CD1c-positive myeloid dendritic cell (primary cell): ENCODE measurements at regions not wholly inside any gene's neighbourhood (a gene's known extent, or its start where the extent isn't known, plus 50 kb on each side); places are given as distances from the start of the nearest gene placed in this dataset.
"Not testable (repeated sequence)": the region's sequence is repeated elsewhere in the genome, so short reads cannot be mapped to it uniquely, and the experiment has no call there.

Experiments used
- DNase-seq: peaks from one replicate; pipeline ENCODE4 v3.0.0-alpha.2; 2016; ENCODE audit errors: extremely low spot score

DNA sequence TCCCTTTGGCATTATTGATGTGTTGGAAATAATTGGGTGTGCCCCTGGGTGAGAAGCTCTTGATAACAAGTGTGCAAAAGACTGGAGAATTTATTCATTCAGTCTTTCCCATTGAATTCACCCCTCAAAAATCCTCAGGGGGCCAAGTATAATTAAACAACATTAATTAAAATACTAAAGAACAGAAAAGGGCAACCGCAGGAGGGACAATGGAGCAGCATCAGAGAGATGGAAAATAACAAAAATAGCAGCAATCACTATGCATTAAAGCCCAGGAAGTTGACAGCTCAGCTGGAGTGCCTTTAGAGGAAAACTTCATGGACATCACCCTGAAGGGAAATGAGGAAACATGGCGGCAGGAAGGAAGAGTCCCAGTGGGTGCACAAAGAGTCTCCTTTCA is 227.6 kb downstream of the MINAR1 start:
- no peak for DNase-seq

DNA sequence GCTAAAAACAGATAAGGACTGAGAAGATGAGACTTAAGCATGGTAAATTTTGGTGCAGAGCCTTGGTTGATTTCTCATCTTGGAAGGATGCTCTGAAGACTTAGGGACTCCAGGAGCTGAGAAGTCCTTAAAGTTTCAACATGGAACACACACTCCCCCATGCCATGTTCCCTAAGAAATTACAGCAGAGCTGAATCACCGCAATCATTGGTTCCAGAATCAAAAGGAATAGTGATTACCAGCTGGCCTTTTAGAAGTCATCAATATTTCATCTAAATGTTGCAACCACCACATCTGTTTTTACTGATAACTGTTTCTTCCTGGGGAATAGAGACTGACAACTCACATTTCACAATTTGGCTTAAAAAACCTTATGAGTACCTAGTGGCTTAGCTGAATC is 229.3 kb downstream of the MINAR1 start:
- no peak for DNase-seq

DNA sequence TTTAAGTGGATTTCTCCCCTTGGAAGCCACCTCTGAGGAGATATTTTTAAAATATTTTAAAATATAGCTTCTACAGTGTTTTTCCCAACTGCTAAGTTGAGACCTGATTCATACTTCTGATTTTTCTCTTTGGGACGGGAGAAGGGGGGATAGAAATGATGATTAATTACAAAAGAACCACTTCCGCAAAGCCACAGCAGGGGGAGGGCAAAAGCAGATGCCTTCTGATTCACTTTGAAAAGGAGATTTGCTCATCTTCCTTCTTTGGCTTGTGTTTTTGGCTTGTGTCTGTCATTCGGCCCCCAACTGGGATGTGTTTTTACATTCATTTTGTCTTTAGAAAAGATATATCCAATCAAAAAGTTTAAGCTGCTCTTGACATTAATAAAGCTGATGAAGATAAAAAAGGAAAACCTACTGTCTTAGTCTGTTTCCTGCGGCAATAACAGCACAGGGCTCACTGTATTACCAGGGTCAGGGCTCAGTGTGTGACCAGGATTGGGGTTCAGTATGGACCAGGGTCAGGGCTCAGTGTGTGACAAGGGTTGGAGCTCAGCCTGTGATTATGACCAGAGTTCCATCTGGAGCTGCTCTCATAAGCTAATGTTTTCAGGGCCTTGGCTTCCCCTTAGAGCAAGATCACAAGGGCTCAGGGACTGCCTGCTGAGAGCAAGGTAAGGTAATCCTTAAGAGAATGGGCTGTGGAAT is 223.2 kb downstream of the MTHFS start:
- peak; percentile 49 for DNase-seq

DNA sequence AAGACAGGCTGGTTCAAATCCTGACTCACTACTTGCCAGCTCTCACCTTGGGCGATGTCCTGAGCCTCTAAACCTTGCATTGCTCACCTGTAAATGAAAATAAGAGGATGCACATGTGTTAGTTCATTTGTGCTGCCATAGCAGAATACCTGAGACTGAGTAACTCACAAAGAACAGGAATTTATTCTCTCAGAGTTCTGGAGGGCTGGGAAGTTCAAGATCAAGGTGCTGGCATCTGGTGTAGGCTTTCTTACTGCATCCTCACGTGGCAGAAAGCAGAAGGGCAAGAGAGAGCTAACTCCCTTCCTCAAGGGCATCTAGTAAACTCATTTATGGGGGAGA is 222.7 kb downstream of the MTHFS start:
- no peak for DNase-seq

DNA sequence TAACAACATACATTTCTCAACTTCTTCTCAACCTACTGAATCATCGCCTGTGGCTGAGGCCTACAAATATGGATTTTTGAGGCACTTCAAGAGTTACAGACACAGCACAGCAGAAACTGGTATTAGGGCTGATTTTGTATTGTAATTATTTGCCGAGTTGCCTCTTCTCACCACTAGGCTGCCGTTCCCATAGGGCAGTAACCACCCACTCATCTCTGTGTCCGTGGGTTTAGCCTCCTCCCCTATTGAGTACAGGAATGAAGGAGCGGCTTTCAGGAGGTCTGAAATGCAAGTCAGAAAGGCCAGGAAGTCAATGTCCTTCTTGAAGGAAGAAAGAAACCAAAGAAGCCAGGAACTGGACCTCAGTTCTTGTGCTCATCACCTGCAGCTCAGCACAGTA is 220.8 kb downstream of the MTHFS start:
- DNase-seq = no peak

DNA sequence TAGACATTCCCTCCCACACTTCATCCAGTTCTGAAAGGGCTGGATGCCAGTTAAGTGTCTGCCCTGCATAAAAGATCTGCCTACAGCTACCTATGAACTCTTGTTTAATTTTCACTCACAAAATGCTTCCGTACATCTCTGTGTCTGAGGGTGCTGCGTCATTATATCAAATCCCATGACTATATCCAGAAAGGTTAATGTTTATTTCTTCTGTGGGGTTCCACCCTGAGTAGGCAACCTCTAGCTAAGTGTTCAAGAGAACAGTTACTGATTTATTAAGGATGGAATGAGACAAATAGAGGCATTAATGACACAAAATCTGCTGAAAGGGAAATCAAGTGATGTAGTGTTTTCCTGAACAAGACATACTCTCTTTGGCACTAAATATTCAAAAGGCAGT is 220.2 kb downstream of the MTHFS start:
- no peak for DNase-seq

DNA sequence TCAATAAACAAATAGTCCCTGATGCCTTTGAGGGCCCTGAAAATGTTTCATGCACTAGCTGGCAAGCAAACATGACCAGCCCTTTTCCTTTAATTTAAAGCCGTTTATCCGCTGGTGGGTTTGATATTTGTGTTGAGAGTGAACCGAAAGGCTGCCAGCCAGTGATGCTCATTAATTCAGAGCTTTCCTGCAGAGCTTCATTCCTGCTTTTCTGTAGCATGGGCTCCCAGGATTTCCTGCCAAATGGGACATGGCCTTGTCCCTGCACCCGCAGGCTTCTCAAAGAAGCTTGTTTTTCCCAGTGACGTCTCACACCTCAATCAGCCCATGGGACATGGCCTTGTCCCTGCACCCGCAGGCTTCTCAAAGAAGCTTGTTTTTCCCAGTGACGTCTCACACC is 219.6 kb downstream of the MTHFS start:
- no peak for DNase-seq

DNA sequence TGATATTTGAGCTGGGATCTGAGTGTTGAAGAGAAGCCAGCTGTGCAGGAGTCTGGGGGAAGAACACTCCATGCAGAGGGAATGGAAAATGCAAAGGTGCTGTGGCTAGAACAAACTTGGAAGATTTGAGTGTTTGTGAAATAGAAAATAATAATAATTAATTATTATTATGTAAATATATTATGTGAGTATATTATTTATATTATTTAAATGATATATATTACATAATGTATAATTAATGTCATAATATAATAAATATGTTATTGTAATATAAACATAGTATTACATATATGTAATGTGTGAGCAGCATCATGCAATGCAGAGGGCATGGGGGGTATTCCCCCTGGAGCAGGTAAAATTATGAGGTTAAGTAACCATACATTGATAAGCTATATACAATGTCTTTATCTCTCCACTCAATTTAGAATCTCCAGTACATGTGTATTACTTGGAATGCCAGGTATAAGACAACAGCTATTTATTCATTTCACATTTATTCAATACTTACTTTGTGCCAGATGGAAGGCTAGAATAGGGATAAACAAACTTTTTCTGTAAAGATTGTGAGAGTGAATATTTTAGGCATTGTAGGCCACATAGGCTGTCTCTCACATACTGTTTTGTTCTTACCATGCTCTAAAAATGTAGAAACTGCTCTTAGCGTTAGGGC is 218.6 kb downstream of the MTHFS start:
- no peak for DNase-seq

DNA sequence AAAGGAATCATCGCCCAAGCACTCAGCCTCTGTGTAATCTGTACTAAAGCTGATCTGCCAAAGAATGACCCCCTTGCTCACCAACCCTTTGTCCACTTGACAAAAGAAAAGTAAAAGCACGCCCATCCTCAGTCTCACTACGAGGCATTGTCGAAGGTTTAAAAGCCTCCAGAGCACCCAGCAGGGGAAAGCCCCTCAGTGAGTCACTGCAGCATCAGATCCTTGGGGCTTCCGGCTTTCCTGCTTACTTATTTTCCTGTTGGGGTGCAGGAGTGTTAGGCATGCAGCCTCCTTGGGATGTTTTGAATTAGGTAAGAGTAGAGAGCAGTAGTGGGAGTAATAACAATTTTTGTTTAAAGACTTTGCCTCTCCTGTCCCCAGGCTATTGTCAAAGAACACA is 216.1 kb downstream of the MTHFS start:
- DNase-seq = no peak

DNA sequence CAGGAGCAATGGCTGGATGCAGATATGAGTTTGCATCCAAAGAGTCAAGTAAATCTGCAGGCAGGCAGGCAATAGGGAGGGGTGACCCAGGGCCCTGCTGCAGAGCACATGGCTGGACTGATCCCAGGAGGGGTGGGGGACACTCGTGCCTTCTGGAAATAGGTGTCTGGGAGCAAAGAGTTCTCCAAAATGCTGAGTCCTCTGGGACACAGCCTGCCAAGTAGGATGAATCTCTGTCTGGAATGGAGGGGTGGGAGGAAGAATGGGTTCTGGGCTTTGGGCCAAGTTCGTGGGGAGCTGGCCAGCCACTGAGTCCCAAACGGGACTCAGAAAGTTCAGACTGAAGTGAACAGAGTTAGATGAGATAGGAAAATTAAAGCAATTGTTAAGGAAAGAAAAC is 214.5 kb downstream of the MTHFS start:
- no peak for DNase-seq

DNA sequence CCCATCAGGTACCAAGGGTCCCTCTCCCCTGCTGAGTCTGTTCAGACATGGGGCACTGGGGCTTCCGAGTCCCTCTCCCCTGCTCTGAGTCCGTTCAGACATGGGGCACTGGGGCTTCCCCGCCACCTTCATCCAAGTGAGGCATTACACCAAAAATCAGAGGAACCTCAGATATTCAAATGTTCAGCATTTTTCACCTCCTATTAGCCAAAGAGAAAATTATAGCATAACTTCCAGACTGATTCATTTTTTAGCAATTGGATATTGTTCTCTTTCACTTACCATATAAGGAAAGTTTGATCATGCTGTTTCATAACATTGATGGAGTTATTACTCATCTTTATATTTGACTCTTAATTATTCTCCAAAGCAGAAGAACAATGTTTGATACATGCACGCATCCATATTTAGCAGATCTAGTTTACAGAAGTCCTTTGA is 213.9 kb downstream of the MTHFS start:
- DNase-seq = no peak

DNA sequence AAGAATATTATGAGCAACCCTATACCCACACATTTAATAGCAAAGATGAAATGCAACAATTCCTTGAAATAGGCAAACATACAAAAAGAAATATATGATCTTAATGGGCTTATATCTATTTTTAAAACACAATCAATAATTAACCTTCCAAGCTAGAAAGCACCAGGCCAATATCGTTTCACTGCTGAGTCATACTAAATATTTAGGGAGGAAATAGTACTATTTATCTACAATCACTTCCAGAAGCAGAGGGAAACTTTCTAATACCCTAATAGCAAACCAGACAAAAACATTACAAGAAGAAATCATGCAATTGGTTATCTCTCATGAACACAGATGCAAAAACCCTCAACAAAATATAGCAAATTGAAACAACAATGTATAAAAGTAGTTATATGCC is 207.8 kb downstream of the MTHFS start:
- no peak for DNase-seq

DNA sequence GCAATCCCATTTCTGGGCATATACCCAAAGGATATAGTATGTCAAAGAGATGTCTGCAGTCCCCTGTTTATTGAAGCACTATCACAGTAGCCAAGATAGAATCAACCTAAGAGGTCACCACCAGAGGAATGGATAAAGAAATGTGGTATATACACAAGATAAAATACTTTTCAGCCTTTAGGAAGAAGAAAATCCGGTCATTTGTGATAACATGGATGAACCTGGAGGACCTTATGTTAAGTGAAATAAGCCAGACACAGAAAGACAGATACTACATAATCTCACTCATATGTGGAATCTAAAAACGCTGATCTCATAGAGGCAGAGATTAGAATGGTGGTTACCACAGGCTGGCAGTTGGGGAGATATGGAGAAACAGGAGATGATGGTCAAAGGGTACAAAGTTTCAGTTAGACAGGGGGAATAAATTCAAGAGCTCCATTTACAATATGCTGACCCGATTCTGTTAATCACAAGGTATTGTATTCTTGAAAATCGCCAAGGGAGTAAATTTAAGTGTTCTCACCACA is 195.8 kb downstream of the MTHFS start:
- no peak for DNase-seq

DNA sequence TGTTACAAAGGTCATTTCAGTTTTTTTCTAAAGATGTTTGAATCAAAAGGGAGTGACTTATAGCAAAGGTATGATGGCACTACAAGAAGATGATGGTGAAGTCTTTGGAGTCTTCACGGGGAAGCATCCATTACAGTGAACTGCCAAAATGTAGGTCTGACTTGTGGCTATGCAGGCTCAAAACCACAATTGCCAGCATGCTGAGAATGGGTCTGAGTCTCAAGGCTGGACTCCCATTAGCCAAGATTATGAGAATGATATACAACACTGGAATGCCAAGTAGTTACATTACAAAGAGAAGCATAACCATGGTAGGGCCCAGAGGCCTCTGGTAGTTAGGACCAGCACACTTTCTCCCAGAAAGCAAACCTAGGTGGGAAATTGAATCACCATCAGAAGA is 194.2 kb downstream of the MTHFS start:
- no peak for DNase-seq

DNA sequence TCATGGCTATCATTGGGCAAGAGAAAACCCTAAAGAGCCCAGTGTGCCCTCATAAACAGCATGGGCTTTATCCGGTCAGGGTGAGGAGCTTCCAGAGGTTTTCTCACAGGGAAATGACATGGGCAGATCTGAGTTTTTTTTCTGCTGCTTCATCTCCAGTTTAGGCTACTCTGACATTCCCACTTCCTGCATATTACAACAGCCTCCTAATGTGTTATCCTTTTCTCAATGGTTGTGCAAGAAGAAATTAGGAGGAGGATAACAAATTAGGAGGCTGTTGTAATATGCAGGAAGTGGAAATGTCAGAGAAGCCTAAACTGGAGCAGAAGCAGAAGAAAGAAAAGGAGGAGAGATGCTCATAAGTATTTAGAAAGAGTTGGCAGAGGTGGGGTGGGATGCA is 175.6 kb downstream of the MTHFS start:
- DNase-seq = no peak

DNA sequence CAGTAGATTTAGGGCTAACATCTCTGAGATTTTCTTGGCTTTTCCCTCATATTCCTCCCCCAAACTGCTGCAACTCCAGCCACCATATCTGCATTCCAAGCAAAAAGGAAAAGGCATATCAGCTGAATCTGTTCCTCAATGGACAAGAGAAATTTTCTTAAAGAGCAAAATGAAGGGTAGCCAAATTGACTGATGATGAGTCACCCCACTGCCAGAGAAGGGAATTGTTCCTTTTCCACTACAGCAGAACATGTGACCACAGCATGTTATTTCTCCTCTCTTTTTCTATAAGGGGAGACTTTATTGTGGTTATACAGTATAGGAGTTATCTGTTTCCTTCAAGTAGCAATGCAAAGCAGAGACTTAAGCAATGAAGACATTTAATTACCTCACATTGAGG is 172.5 kb downstream of the MTHFS start:
- peak; percentile 38 for DNase-seq

DNA sequence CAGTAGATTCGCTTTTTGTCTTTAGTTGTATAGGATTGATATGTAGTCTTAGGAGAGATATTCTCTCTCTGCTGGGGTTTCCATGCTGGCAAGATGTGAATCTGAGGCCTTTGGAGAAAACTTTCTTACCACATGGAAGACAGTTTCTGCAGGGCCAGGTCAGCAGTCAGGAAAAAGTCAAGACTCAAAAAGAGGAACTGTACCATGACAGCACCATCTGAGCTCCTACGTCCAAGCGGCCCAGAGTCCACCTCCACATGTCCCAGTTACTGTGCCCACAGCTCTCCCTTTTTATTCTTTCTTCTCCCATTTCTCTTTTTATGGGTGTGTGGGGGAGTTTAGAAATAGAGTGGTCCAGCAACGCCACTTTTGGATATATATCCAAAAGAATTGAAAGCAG is 172.0 kb downstream of the MTHFS start:
- peak; percentile 28 for DNase-seq

DNA sequence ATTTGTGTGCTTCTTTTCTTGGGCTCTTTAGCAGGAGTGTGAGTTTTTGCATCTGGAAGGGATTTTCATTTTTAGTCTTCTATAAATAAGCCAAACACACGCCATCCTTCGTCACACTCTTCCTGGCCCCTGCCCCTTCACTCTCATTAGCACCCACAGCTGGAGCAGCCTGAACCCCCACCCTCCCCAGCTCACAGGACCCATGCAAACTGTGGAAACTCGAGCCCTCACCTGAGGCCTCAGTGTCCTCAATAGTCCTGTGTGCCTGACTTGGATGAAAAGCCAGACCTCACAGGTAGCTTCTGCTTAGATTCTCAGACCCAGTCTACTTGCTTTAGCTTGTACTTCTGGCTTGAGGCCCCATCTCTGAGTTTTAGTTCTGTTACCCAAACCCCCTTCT is 167.9 kb downstream of the MTHFS start:
- no peak for DNase-seq

DNA sequence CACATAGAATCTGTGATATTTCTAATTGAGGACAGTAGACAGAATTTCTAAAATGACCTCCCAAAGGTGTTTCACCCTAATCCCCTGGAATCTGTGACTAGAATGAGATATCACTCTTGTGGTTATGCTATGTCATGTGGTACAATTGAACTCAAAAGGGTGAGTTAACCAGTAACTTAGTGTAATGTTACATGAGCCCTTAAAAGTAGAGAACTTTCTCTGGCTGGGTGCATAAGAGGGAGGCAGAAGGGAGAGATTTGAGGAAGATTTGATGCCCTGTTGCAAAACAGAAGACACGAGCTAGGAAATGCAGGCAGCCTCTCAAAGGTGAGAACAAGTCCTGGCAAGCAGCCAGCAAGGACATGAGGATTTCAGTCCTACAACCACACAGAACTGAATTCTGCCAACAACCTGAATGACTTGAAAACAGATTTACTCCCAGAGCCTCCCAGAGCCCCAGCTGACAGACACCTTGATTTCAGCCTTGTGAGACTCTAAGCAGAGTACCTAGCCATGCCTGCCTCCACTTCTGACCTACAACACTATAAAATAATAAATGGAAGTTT is 160.3 kb downstream of the MTHFS start:
- DNase-seq = no peak

DNA sequence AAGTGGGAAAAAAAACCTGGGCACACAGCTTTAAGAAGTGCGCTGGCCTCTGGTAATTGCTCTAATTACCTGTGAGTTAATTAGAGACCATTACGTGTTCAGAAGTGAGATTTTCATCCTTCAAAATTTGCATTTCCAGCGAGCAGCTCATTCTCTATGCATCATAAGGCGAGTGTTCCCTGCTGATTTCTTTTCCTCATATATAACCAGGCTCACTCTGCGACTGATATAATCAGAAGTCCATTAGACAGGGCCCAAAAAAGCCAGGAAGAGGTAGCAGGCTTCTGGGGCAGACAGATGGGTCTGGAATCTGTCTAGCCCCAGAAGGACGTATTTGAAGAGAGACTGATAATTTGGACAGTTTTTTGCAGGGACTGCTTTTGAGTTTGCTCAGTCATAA is 158.7 kb downstream of the MTHFS start:
- DNase-seq = no peak

DNA sequence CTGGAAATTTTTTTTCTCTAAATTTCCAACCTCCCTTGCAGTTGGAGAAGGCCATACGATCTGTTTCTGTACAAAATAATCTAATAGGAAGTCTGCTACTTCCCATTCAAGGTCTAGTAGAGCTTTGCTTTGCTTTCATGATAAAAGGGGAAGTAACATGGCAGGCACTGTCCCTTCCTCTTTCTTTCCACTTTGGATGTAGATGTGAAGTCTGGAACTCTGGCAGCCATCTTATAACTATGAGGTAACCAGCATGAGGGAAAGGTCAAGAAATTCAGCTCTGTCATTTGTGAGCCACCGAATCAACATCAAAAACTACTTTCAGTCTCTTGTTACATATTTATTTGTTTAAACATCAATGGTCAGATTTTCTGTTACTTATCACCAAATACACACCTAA is 156.3 kb downstream of the MTHFS start:
- peak; percentile 3 for DNase-seq

DNA sequence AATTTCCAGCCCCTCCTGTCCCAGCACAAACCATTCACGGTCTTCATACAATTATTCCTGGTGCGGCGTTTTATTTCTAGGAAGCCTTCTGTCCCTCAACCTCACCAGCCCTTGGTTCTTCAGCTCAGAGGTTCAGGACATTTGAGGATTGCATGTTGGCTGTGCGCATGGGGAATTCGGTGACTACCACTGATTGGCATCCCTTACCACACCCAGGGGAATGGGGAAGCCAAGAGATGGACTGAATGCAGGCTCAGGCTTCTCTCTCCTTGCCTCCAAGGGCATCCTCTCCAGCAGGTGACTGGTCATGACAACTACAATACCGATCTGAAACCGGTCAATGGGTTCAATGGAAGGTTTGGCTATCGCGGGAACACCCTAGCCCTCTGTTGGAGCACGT is 153.8 kb downstream of the MTHFS start:
- no peak for DNase-seq

DNA sequence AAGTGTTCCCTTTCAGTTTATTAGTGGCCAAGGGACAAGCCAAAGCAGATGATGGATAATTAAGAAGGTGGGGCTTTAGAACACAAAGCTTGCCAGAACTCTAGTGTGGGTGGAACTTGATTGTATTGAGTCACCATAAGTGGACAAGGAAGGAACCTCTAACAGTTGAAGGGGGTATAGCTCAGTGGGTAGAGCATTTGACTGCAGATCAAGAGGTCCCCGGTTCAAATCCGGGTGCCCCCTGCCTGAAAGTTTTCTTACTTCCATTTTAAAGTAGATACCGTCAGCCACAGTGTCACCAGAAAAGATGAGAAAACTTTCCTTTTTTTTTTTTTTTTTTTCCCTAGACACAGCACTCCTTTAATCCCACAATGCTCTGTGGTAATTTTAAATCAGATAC is 152.3 kb downstream of the MTHFS start:
- DNase-seq = not testable (repeated sequence)
